HepG2 (cell line): ENCODE measurements at regions not wholly inside any gene's neighbourhood (a gene's known extent, or its start where the extent isn't known, plus 50 kb on each side); places are given as distances from the start of the nearest gene placed in this dataset.
A peak's percentile ranks its signal among the peaks of the same experiment; 100 is the strongest.

Experiments
- ATAC-seq: fragments of 200-7000 bp; cut with Tn5 transposase; 3 replicates; pipeline ENCODE4 v1.9.1; 2020; ENCODE audit warnings: mild to moderate bottlenecking, moderate library complexity
- BruUV-seq: library from RNA; stranded (reverse); fragments of 400-500 nt; replicated peaks from 2 replicates; lab custom pipeline; 2021; lab: Mats Ljungman, UMichigan
- CTCF ChIA-PET: fragments of 300-600 bp; formaldehyde crosslinking; extraction: SDS; loops from one replicate; lab custom pipeline; 2021; ENCODE audit warnings: low total read pairs, inconsistent platforms, low intra/inter-chr PET ratio; lab: Yijun Ruan, JAX
- POLR2A ChIA-PET: fragments of 350-600 bp; sonication (Branson Sonifier 250); formaldehyde crosslinking; loops from one replicate; lab custom pipeline; 2020; ENCODE audit warnings: antibody characterized with exemption, inconsistent platforms; lab: Yijun Ruan, JAX
- DNase-seq: peaks from one replicate; pipeline ENCODE4 v3.0.0-alpha.2; 2015; ENCODE audit warnings: low spot score
- FAIRE-seq: peaks from 3 replicates; lab custom pipeline; 2011; peaks lifted over from hg19 to GRCh38; lab: Jason Lieb, UNC
- H2AFZ ChIP-seq: one replicate; pipeline ENCODE4 v1.6.1; 2011; ENCODE audit warnings: low read length, inconsistent platforms
- H3K27ac ChIP-seq: fragments of 300-600 bp; 3 replicates; pipeline ENCODE4 v1.8.0; 2011; ENCODE audit warnings: mixed run types, mild to moderate bottlenecking, mixed read lengths, low read length, inconsistent platforms; ENCODE audit not compliant: insufficient read depth; ENCODE audit errors: extremely low read length
- H3K27me3 ChIP-seq, 2 experiments: fragments of 200-600 bp in 1 of 2; 2 replicates in 1 of 2; 3 replicates in 1 of 2; pipeline versions ENCODE4 v1.6.0 to v1.8.0; 2011; ENCODE audit warnings: low read length in 2 of 2, mild to moderate bottlenecking in 2 of 2, moderate library complexity in 2 of 2, inconsistent platforms in 1 of 2; ENCODE audit not compliant: insufficient read depth in 2 of 2, control insufficient read depth in 1 of 2
- H3K36me3 ChIP-seq, 2 experiments: fragments of 200-600 bp in 1 of 2; replicated peaks in 1 of 2; 2 replicates in 1 of 2; 3 replicates in 1 of 2; pipeline versions ENCODE4 v1.5.1 to v1.8.0; 2011; ENCODE audit warnings: low read length in 2 of 2, inconsistent platforms in 1 of 2; ENCODE audit not compliant: insufficient read depth in 2 of 2, control insufficient read depth in 1 of 2
- H3K4me1 ChIP-seq: 2 replicates; pipeline ENCODE4 v1.5.1; 2012; ENCODE audit warnings: low read length, inconsistent platforms; ENCODE audit not compliant: insufficient read depth
- H3K4me2 ChIP-seq: 2 replicates; pipeline ENCODE4 v1.6.0; 2011; ENCODE audit warnings: low read depth, low read length, inconsistent platforms
- H3K4me3 ChIP-seq, 3 experiments: fragments of 200-600 bp in 1 of 3; sonication (generic), shearing (Covaris generic) in 1 of 3; replicated peaks in 1 of 3; 2 replicates each; pipeline ENCODE4 v1.5.1; 2011 to 2016; ENCODE audit warnings: low read length in 3 of 3, inconsistent platforms in 2 of 3, low read depth in 2 of 3, mild to moderate bottlenecking in 2 of 3, control low read depth in 1 of 3, mixed read lengths in 1 of 3; ENCODE audit not compliant: insufficient read depth in 1 of 3
- H3K79me2 ChIP-seq: one replicate; pipeline ENCODE4 v1.6.1; 2011; ENCODE audit warnings: low read length, inconsistent platforms; ENCODE audit not compliant: insufficient read depth
- H3K9ac ChIP-seq: 2 replicates; pipeline ENCODE4 v1.6.0; 2011; ENCODE audit warnings: mild to moderate bottlenecking, low read depth, low read length, inconsistent platforms; ENCODE audit not compliant: insufficient read depth
- H3K9me3 ChIP-seq: 2 replicates; pipeline ENCODE4 v1.5.1; 2012; ENCODE audit warnings: mild to moderate bottlenecking, low read length
- H4K20me1 ChIP-seq: 2 replicates; pipeline ENCODE4 v1.6.0; 2011; ENCODE audit warnings: inconsistent platforms, mild to moderate bottlenecking, low read length, moderate library complexity; ENCODE audit not compliant: insufficient read depth
- HNRNPK ChIP-seq: fragments of 200-400 bp; formaldehyde crosslinking; IDR thresholded peaks from 2 replicates; pipeline ENCODE4 v1.6.1; 2018; ENCODE audit warnings: low read length, low read depth, moderate library complexity, mild to moderate bottlenecking; ENCODE audit not compliant: poor library complexity, severe bottlenecking
- MAFK ChIP-seq, 2 experiments: IDR thresholded peaks in 1 of 2; conservative IDR thresholded peaks in 1 of 2; 2 replicates each; pipeline ENCODE4 v1.6.1; 2011; ENCODE audit warnings: improper control_type of control experiment in 2 of 2, low read length in 2 of 2
- SUZ12 ChIP-seq: fragments of 150-350 bp; IDR thresholded peaks from 2 replicates; pipeline ENCODE4 v1.6.1; 2014; ENCODE audit warnings: low read depth, low read length
- ZNF576 ChIP-seq: sonication (generic); formaldehyde crosslinking; IDR thresholded peaks from 2 replicates; pipeline ENCODE4 v1.4.0; 2020; ENCODE audit warnings: mild to moderate bottlenecking, missing genetic modification reagents
- WGBS: methylation state at CpG from one replicate; pipeline ENCODE4 v1.1.6; 2017; ENCODE audit warnings: low lambda C conversion rate; 5-methylcytosine and 5-hydroxymethylcytosine counted together
- in situ Hi-C: cut with HindIII; loops from 2 replicates; pipeline ENCODE4 v1.10.0; 2017; ENCODE audit warnings: low pct_unique_long_range_greater_than_20kb; ENCODE audit not compliant: extremely low pct_ligation_motif_present
- intact Hi-C: fragments of 100-400 bp; cut with micrococcal nuclease; formaldehyde crosslinking; loops from one replicate; pipeline ENCODE4 v1.10.0; 2022; ENCODE audit not compliant: unreplicated experiment

GRCh38 chr20:52054123-52054522, 137.5 kb downstream of the ZFP64 start:
- ATAC-seq (no peak), DNase-seq (no peak), FAIRE-seq (no peak)
- Histone ChIP-seq H4K20me1 (no peaks in the 10 kb centered on the region), H3K4me2 (no peak overlapping the region), H3K79me2 (no peaks in the 10 kb centered on the region), H3K4me3 (no peak overlapping the region), H3K9me3 (peaks cover 19% of the 10 kb centered on the region), H3K27ac (no peak overlapping the region), H3K36me3 (no peaks in the 10 kb centered on the region), H3K9ac (no peak overlapping the region), H3K4me1 (no peaks in the 10 kb centered on the region), H3K27me3 (no peaks in the 10 kb centered on the region), H2AFZ (no peak overlapping the region)
- 87% methylated on average over 5 of the region's 5 CpGs for WGBS
- BruUV-seq: no TSS peak
- ChIA-PET CTCF (no interaction called here), POLR2A (interaction anchor here (0.6 kb wide), 1 partner anchor 10 kb away, joined by 3 read pairs; no protein-coding TSS in a partner anchor)
- TF ChIP-seq MAFK (conservative IDR thresholded peaks at IDR 0.05 in 1 of 2, IDR thresholded peaks at IDR 0.05 in 1 of 2; ENCODE audit: low read length in 2 of 2) (0 out of 4 replicates have a peak, but pooled peaks of 1 of the 2 experiments have one; percentile 5), ZNF576 (CRISPR knock-in tag) (no peak)
- intact Hi-C loops: no loop called here
- in situ Hi-C loops: loop anchor here (10.0 kb wide), 1 partner anchor 59 kb away; no protein-coding TSS in a partner anchor

DNA sequence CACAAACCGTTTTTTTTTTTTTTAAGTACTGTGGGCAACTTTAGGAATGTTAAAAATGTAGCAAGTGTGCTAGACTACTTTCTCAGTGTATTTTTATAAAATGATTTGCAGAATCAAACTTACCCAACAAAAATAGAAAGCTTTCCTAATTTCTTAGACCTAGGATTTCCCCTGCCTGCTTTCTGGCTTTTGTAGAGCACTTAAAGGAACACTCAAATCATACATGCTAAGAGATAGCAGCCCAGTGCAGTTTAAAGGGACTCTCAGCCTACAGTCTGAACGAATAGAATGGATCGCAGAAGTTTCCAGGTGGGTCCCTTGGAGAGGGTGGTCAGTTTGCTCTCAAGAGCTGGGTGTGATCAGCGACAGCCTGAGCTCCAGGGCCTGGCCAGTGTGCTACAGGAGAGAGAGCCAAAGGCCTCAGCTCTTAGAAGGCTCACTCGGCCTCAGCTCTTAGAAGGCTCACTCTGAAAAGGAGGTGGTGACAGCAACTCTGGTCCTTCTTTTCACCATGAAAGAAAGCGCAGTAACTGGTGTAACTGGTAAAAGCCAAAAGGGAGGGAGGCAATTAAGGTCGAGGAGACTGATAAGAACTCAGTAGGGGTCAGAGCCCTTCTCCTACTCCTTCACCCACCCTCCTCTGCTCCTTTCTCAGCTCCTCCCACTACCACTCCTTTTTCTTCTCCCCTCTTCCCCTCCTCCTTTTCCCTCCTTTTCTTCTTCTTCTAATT, 142.4 kb downstream of the ZFP64 start:
- intact Hi-C loops: no loop called here
- no peak for FAIRE-seq

More for the DNA sequence above, 142.4 kb downstream of the ZFP64 start:
- no peak overlapping the region for H3K27ac ChIP-seq
- TF ChIP-seq HNRNPK: peak; percentile 43
- no peak for TF ChIP-seq SUZ12
- no peak overlapping the region for H3K4me2 ChIP-seq
- DNase-seq (no peak), ATAC-seq (peak; percentile 64)
- H3K9me3 ChIP-seq: no peaks in the 10 kb centered on the region
- no peak overlapping the region for H3K9ac ChIP-seq
- no peaks in the 10 kb centered on the region for H3K79me2 ChIP-seq
- no peaks in the 10 kb centered on the region for H3K36me3 ChIP-seq
- H4K20me1 ChIP-seq: no peaks in the 10 kb centered on the region
- H3K4me3 ChIP-seq: no peak overlapping the region
- no peak overlapping the region for H2AFZ ChIP-seq
- ChIA-PET POLR2A (no interaction called here), CTCF (no interaction called here)
- in situ Hi-C loops: no loop called here
- no TSS peak for BruUV-seq
- 39% methylated on average over 7 of the region's 7 CpGs for WGBS
- peaks cover 11% of the 10 kb centered on the region; the same call in 1 of the 2 replicates for H3K4me1 ChIP-seq
- H3K27me3 ChIP-seq: no peaks in the 10 kb centered on the region
